SK-N-MC (cell line): ENCODE measurements at regions not wholly inside any gene's neighbourhood (a gene's known extent, or its start where the extent isn't known, plus 50 kb on each side); places are given as distances from the start of the nearest gene placed in this dataset.

ENCODE experiments used
- DNase-seq: peaks from one replicate; pipeline ENCODE4 v3.0.0-alpha.2; 2011; ENCODE audit warnings: low read depth, low spot score
- H3K27ac ChIP-seq: fragments of 200-600 bp; sonication (generic); 2 replicates; pipeline ENCODE4 v1.5.1; 2016; ENCODE audit warnings: mixed run types
- H3K36me3 ChIP-seq: fragments of 200-600 bp; sonication (generic); 2 replicates; pipeline ENCODE4 v1.6.1; 2017; ENCODE audit warnings: antibody characterized with exemption, low read length, mixed read lengths; ENCODE audit not compliant: insufficient read depth
- H3K4me3 ChIP-seq: fragments of 200-600 bp; sonication (generic); 2 replicates; pipeline ENCODE4 v1.5.1; 2016
- H3K9ac ChIP-seq: fragments of 200-600 bp; sonication (generic); 2 replicates; pipeline ENCODE4 v1.8.0; 2017; ENCODE audit warnings: mixed run types, mixed read lengths; ENCODE audit not compliant: insufficient read length
- H3K9me3 ChIP-seq: fragments of 200-600 bp; sonication (generic); 2 replicates; pipeline ENCODE4 v1.6.1; 2017; ENCODE audit warnings: low read depth, mild to moderate bottlenecking, antibody characterized with exemption, low read length, moderate library complexity, mixed read lengths
- EZH2 ChIP-seq: fragments of 200-600 bp; sonication (generic); IDR thresholded peaks from one replicate; pipeline ENCODE4 v1.6.1; 2017; ENCODE audit warnings: antibody characterized with exemption
- FOXP2 ChIP-seq: optimal IDR thresholded peaks from 2 replicates; pipeline ENCODE3; 2011; ENCODE audit warnings: mild to moderate bottlenecking, moderate library complexity; ENCODE audit not compliant: insufficient read depth; ENCODE audit errors: extremely low read length, control extremely low read depth
- POLR2AphosphoS5 ChIP-seq: IDR thresholded peaks from 2 replicates; pipeline ENCODE4 v1.6.1; 2012; ENCODE audit warnings: mild to moderate bottlenecking, low read depth, low read length, borderline replicate concordance

- Histone ChIP-seq H3K36me3 (no peaks in the 10 kb centered on the region), H3K9me3 (no peaks in the 10 kb centered on the region), H3K4me3 (no peak overlapping the region), H3K27ac (no peak overlapping the region), H3K9ac (no peak overlapping the region)
- DNase-seq = no peak
- no peak for TF ChIP-seq POLR2AphosphoS5
- TF ChIP-seq FOXP2 = no peak
- no peak for TF ChIP-seq EZH2
Observed at GRCh38 chr12:125835852-125836251, 770.6 kb downstream of the AACS start.

- Histone ChIP-seq H3K36me3 (no peaks in the 10 kb centered on the region), H3K9me3 (no peaks in the 10 kb centered on the region), H3K4me3 (no peak overlapping the region), H3K27ac (no peak overlapping the region), H3K9ac (no peak overlapping the region)
- DNase-seq = no peak
- TF ChIP-seq POLR2AphosphoS5 = no peak
- TF ChIP-seq EZH2 = no peak
- no peak for TF ChIP-seq FOXP2
Observed at GRCh38 chr12:125836647-125837046, 771.4 kb downstream of the AACS start.

- DNase-seq = no peak
- Histone ChIP-seq H3K9ac (no peak overlapping the region), H3K36me3 (no peaks in the 10 kb centered on the region), H3K27ac (no peak overlapping the region), H3K4me3 (no peak overlapping the region), H3K9me3 (no peaks in the 10 kb centered on the region)
- TF ChIP-seq EZH2 (no peak), FOXP2 (no peak), POLR2AphosphoS5 (no peak)
Observed at GRCh38 chr12:125841332-125841731, 776.1 kb downstream of the AACS start.

- Histone ChIP-seq H3K9ac (no peak overlapping the region), H3K36me3 (no peaks in the 10 kb centered on the region), H3K27ac (no peak overlapping the region), H3K4me3 (no peak overlapping the region), H3K9me3 (no peaks in the 10 kb centered on the region)
- no peak for TF ChIP-seq EZH2
- TF ChIP-seq FOXP2 = no peak
- TF ChIP-seq POLR2AphosphoS5 = no peak
- DNase-seq = no peak
Observed at GRCh38 chr12:125852116-125852515, 786.9 kb downstream of the AACS start.

- no peak for DNase-seq
- no peak for TF ChIP-seq POLR2AphosphoS5
- no peak for TF ChIP-seq FOXP2
- TF ChIP-seq EZH2 = no peak
Observed at GRCh38 chr12:125852679-125853078, 787.4 kb downstream of the AACS start.

GRCh38 chr12:125853670-125854069, 788.4 kb downstream of the AACS start:
- no peaks in the 10 kb centered on the region for H3K9me3 ChIP-seq
- TF ChIP-seq FOXP2 (no peak), EZH2 (no peak), POLR2AphosphoS5 (no peak)
- no peak overlapping the region for H3K4me3 ChIP-seq
- no peak for DNase-seq
- H3K27ac ChIP-seq = no peak overlapping the region
- no peak overlapping the region for H3K9ac ChIP-seq
- no peaks in the 10 kb centered on the region for H3K36me3 ChIP-seq

More at GRCh38 chr12:125852679-125853078, 787.4 kb downstream of the AACS start:
- Histone ChIP-seq H3K27ac (no peak overlapping the region), H3K36me3 (no peaks in the 10 kb centered on the region), H3K4me3 (no peak overlapping the region), H3K9ac (no peak overlapping the region), H3K9me3 (no peaks in the 10 kb centered on the region)

- Histone ChIP-seq H3K36me3 (no peaks in the 10 kb centered on the region), H3K9me3 (no peaks in the 10 kb centered on the region), H3K27ac (no peak overlapping the region), H3K9ac (no peak overlapping the region), H3K4me3 (no peak overlapping the region)
- DNase-seq = no peak
- no peak for TF ChIP-seq FOXP2
- TF ChIP-seq EZH2 = no peak
- TF ChIP-seq POLR2AphosphoS5 = no peak
Observed at GRCh38 chr12:125856366-125856765, 791.1 kb downstream of the AACS start.

GRCh38 chr12:125856896-125857295, 791.7 kb downstream of the AACS start:
- TF ChIP-seq POLR2AphosphoS5 (no peak), EZH2 (no peak), FOXP2 (no peak)

GRCh38 chr12:125860672-125861288, 795.5 kb downstream of the AACS start:
- no peak overlapping the region for H3K27ac ChIP-seq
- H3K4me3 ChIP-seq = no peak overlapping the region
- no peaks in the 10 kb centered on the region for H3K36me3 ChIP-seq
- DNase-seq = no peak
- TF ChIP-seq EZH2 = no peak
- no peak for TF ChIP-seq FOXP2
- TF ChIP-seq POLR2AphosphoS5 = no peak
- H3K9me3 ChIP-seq = no peaks in the 10 kb centered on the region
- no peak overlapping the region for H3K9ac ChIP-seq

More at GRCh38 chr12:125856896-125857295, 791.7 kb downstream of the AACS start:
- Histone ChIP-seq H3K27ac (no peak overlapping the region), H3K9ac (no peak overlapping the region), H3K4me3 (no peak overlapping the region), H3K9me3 (no peaks in the 10 kb centered on the region), H3K36me3 (no peaks in the 10 kb centered on the region)
- DNase-seq = no peak
